ENCODE measurements at regions not wholly inside any gene's neighbourhood (a gene's known extent, or its start where the extent isn't known, plus 50 kb on each side); places are given as distances from the start of the nearest gene placed in this dataset.

GRCh38 chr2:56444339-56444738, 260.5 kb downstream of the CCDC85A start:
- in situ Hi-C loops (cut with HindIII; ENCODE audit: low sequenced_read_pairs) = no loop called here

DNA sequence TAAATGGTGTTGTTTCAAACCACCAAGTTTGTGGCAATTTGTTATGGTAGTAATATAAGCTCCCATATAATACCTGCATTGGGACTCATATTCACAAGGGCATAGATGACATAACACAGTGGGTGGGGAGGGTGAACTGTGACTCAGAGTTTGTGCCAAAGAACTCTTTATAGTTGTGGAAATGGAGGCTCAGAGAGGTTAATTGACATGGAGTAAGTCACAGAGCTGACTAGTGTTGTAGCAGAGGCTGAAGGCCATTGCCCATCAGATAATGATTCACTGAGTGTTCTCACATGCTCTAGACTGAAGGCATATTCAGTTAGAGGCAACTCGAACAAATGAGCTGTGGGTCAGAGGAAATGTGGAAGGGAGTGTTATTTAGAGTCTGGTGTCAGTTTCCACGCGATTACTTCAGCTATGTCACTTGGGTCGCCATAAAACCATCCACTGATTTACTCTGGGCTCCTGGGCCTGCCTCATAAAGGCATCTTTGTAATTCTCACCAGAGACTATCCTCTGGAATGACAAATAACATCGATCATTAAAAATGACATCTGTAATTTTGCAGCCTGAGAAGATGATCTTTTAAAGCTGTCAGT, 264.7 kb downstream of the CCDC85A start:
- in situ Hi-C loops (cut with HindIII; ENCODE audit: low sequenced_read_pairs) = no loop called here

DNA sequence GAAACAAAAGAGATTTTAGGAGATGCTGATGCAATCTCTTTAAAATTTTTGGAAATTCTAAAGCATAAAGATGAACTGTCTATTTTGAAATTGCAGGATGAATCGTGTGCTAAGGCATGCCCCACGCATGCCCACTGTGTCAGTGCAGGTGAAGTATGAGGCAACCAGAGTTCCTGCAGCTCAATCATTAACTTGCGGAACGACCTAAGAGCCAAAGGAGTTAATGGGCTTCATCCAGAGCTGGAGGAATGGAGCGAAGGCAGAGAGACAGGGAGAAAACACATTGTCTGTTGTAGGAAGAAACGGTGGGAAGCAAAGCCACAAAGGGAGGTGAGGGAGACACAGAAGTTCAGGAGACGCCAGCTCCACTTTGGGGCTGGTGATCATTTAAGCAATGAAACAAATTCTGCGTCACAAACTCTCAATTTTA, 265.2 kb downstream of the CCDC85A start:
- in situ Hi-C loops (cut with HindIII; ENCODE audit: low sequenced_read_pairs) = no loop called here

DNA sequence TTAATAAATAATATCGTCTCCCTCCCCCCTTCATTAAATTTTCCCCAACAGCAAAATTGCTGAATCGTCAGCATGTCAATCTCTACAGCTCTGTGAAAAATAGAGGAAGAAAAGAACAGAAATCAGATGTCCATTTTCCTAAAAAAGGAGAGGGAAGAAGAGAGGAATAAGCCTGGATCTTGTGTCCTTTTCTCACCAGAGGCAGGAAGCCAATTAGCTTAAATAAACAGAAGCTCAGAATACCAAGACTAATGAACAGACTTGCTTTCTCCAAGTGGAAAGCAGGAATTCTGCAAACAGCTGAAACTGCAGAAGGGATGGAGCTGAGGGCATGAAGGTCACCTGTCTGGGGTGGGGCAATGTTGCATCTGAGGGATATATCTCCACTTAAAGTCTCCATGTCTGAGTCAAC, 265.7 kb downstream of the CCDC85A start:
- in situ Hi-C loops (cut with HindIII; ENCODE audit: low sequenced_read_pairs) = no loop called here

DNA sequence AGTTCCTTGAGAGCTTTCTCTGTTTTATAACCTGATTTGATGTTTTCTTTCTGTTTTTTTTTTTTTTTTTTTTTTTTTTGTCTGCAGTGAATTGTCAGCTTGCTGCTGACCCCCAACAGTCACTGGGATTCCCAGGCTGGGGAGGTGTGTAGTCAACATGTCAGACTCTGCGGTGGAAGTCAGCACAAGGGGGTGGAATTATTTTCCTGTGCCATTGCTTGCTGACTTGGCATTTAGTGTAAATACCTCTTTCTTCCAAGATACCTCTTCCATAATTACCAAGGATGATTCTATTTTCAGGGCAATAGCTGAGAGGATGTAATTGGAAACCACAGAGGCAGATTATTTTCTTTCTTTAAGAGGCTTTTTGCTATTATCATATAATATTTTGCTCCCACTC, 266.3 kb downstream of the CCDC85A start:
- in situ Hi-C loops (cut with HindIII; ENCODE audit: low sequenced_read_pairs) = no loop called here

DNA sequence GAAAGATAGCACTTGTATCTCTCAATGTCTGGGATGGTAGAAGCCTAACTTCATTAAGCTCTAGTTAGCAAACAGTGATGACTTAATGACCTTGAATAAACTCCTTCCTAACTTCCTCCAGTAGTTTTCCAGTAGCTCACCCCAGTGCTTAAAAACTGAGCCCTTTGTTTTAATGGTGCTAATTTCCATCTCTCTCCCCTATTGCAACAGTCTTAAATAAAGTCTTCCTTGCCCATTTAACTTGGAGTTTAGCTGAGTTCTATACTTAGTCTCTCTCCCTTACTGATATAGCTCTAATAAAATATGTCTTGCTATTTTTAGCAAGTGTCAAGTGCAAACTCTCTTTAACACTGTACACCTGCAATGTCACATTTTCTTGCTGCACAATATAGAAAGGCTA, 267.0 kb downstream of the CCDC85A start:
- in situ Hi-C loops (cut with HindIII; ENCODE audit: low sequenced_read_pairs) = no loop called here

DNA sequence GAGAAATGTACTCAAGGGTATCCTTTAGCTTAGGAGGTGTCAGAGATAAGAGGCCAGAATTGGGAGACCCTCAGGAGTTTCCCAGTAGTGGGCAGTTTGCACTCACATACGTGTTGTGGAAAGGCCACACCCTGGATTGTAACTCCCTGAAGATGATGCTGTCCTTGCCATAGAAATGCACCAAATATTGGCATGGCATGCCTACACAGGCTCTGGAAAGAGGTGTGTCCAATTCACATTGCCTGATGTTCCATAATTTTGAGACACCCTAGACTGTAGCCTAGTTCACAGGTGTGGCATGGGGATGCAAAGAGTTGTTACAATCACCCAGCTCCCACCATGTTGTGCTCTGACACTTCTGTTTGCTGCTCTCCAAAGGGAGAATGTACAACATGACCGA, 271.9 kb downstream of the CCDC85A start:
- in situ Hi-C loops (cut with HindIII; ENCODE audit: low sequenced_read_pairs) = no loop called here

DNA sequence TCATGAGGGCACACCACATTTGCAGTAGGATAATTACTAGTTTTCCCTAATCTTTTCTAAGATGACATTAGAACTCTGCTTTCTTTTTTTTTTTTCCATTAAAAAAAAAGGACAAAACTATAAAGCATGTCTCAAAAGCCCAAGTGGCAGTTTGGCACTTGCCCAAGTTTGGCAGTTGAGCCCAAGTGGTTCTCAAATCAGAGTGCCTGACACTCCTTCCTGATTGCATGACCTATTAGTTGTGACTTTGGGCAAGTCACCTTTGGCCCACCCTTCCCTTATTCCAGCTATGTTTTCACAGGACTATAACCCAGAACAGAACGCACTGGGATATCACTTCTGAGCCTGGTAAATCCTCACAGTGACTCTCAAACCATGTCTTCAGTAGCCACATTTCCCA, 273.0 kb downstream of the CCDC85A start:
- in situ Hi-C loops (cut with HindIII; ENCODE audit: low sequenced_read_pairs) = no loop called here

- in situ Hi-C loops (cut with HindIII; ENCODE audit: low sequenced_read_pairs) = no loop called here
Measured at GRCh38 chr2:56460508-56460907, 276.7 kb downstream of the CCDC85A start.

GRCh38 chr2:56464066-56464465, 280.3 kb downstream of the CCDC85A start:
- in situ Hi-C loops (cut with HindIII; ENCODE audit: low sequenced_read_pairs) = no loop called here

DNA sequence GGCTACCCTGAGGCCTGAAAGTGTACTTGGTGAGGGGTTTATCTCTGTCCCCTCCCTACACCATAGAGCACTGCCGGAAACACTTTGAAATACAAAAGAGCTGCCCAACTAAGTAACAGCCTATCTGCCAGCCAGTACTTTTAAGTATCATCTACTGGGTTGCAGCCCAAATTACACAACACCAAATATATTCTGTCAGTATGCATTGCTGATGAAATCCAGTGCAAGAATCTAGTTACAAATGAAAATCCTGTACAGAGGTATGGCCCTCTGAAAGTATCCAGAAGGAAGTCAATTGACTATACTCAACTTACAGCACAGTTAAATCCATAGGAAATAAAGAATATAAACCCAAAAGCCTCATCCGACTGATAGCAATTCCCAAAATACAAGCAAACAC, 280.8 kb downstream of the CCDC85A start:
- in situ Hi-C loops (cut with HindIII; ENCODE audit: low sequenced_read_pairs) = no loop called here

DNA sequence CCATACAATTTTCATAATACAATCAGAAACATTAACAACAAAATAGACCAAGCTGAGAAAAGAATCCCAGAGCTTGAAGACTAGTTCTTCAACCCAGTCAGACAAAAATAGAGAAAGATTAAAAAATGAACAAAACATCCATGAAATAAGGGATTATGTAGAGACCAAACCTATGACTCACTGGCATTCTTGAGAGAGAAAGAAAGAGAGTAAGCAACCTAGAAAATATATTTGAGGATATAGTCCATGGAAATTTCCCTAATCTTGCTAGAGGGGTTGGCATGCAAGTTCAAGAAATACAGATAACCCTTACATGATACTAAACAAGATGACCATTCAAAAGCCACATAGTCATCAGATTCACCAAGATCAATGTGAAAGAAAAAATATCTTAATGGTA, 281.7 kb downstream of the CCDC85A start:
- in situ Hi-C loops (cut with HindIII; ENCODE audit: low sequenced_read_pairs) = no loop called here

GRCh38 chr2:56473524-56473923, 289.7 kb downstream of the CCDC85A start:
- in situ Hi-C loops (cut with HindIII; ENCODE audit: low sequenced_read_pairs) = no loop called here

- in situ Hi-C loops (cut with HindIII; ENCODE audit: low sequenced_read_pairs) = no loop called here
Measured at GRCh38 chr2:56474412-56475158, 290.8 kb downstream of the CCDC85A start.

DNA sequence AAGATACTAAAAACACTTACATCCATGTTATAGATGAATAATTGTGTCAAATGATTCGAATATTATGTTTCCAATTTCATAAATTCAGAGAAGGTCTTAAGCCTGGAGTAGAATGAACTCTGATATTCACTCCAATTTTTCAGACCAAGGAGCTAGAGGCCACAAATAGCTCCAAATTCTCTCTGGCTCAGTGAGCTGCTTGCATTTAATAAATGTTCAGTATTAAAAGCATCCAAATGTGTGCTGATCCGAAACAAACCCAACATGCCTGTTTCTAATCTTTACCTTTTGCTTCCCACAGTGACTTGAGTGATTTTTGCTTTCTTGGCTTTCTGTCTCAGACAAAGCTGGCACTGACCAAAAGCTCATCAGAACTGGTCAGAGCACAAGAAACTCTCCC, 291.4 kb downstream of the CCDC85A start:
- in situ Hi-C loops (cut with HindIII; ENCODE audit: low sequenced_read_pairs) = no loop called here

- in situ Hi-C loops (cut with HindIII; ENCODE audit: low sequenced_read_pairs) = no loop called here
Measured at GRCh38 chr2:56476509-56477071, 292.8 kb downstream of the CCDC85A start.

GRCh38 chr2:56478027-56478426, 294.2 kb downstream of the CCDC85A start:
- in situ Hi-C loops (cut with HindIII; ENCODE audit: low sequenced_read_pairs) = no loop called here

DNA sequence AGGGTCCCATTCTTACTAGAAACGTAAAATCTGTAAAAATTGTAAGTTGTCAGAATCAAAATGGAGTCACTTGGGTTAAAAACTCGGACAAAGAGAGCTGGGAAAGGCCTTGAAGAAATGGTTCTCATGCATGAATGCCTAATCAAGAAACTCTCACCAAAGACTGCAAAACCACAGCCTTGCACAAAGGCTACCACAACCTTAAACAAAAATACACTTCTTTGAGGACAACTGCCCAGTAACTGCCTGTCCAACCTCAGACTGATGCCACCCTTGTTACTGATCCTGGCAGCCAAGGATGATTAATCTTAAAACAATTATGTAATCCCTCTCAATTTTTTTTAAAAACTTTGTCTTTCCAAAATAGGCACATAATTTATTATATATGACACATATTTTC, 299.3 kb downstream of the CCDC85A start:
- in situ Hi-C loops (cut with HindIII; ENCODE audit: low sequenced_read_pairs) = no loop called here

DNA sequence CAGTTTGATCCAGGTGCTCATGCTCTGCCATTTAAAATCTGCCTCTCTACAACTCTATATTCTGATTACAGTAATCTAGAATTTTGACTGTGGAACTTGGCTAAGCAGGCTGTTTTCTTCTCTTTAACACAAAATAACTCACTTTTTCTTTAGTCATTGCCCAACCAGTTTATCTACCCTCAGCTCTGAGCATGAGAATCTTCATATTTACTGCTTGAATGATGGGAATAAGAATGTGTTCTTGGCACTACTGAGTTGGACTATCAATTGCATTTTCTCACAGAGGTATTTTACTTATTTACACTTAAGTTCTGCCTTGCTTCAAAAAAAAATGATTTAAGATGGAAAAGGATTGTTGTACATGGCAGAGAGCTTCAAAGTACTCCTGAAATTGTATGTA, 301.1 kb downstream of the CCDC85A start:
- in situ Hi-C loops (cut with HindIII; ENCODE audit: low sequenced_read_pairs) = no loop called here

GRCh38 chr2:56500317-56500716, 316.5 kb downstream of the CCDC85A start:
- in situ Hi-C loops (cut with HindIII; ENCODE audit: low sequenced_read_pairs) = no loop called here

- in situ Hi-C loops (cut with HindIII; ENCODE audit: low sequenced_read_pairs) = no loop called here
Measured at GRCh38 chr2:56502616-56503015, 318.8 kb downstream of the CCDC85A start.

GRCh38 chr2:56505885-56506284, 322.1 kb downstream of the CCDC85A start:
- in situ Hi-C loops (cut with HindIII; ENCODE audit: low sequenced_read_pairs) = no loop called here

Data from DLD1 (cell line).